ENCODE measurements at regions not wholly inside any gene's neighbourhood (a gene's known extent, or its start where the extent isn't known, plus 50 kb on each side); places are given as distances from the start of the nearest gene placed in this dataset.

DNA sequence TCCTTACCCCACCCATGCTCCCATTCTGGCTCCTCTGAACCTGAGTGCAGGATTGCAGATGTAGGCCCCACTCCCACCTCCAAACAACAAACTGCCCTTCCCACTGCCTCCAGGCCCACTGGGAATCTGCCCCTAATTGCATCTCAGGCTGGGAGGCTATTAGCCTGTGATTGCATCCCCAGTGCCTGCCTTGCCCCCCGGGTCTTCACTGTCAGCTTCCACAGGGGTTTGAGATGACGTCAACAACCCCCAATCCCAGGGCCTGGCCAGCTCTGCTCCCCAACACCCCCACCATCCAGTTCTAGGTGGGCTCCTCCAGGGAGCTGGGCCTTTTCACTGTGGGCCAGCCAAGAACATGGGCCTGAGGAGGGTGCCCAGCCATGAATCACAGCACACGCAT, 91.5 kb downstream of the PCDH1 start:
- H3K9ac ChIP-seq (ENCODE audit: low read depth in 2 of 2, low read length in 2 of 2) = no peak overlapping the region
- H3K4me1 ChIP-seq = no peaks in the 10 kb centered on the region
- H3K27me3 ChIP-seq = no peaks in the 10 kb centered on the region
- H3K27ac ChIP-seq = no peak overlapping the region
- no peaks in the 10 kb centered on the region for H3K9me3 ChIP-seq
- H3K36me3 ChIP-seq = no peaks in the 10 kb centered on the region
- DNase-seq = no peak
- intact Hi-C loops (cut with DNase I) = no loop called here
- H3K4me3 ChIP-seq = no peak overlapping the region
- TF ChIP-seq, protein P1, sequence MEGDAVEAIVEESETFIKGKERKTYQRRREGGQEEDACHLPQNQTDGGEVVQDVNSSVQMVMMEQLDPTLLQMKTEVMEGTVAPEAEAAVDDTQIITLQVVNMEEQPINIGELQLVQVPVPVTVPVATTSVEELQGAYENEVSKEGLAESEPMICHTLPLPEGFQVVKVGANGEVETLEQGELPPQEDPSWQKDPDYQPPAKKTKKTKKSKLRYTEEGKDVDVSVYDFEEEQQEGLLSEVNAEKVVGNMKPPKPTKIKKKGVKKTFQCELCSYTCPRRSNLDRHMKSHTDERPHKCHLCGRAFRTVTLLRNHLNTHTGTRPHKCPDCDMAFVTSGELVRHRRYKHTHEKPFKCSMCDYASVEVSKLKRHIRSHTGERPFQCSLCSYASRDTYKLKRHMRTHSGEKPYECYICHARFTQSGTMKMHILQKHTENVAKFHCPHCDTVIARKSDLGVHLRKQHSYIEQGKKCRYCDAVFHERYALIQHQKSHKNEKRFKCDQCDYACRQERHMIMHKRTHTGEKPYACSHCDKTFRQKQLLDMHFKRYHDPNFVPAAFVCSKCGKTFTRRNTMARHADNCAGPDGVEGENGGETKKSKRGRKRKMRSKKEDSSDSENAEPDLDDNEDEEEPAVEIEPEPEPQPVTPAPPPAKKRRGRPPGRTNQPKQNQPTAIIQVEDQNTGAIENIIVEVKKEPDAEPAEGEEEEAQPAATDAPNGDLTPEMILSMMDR (IDR thresholded peaks at IDR 0.05) = no peak

DNA sequence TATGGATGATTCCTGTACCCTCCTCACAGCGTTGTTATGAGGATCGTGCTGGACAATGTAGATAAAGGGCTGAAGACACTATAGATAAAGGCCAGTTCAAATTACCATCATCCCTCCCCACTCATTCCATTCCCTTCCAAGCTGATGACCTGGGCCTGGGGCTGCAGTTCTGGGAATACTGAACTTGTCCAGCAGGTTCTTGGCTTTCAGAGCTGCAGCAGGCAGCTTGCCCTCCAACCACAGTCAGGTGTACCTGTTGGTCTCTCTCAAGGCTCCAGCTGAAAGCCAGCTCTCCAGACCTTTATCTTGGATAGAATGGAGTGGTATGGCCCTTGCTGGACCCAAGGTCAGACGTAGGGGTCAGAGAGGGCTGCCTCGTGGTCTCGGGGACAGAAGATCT, 92.5 kb downstream of the PCDH1 start:
- H3K9ac ChIP-seq (ENCODE audit: low read depth in 2 of 2, low read length in 2 of 2) = no peak overlapping the region
- H3K36me3 ChIP-seq = no peaks in the 10 kb centered on the region
- no peak overlapping the region for H3K4me3 ChIP-seq
- no peak for DNase-seq
- H3K4me1 ChIP-seq = no peaks in the 10 kb centered on the region
- intact Hi-C loops (cut with DNase I) = no loop called here
- TF ChIP-seq, protein P1 (IDR thresholded peaks at IDR 0.05) = no peak
- no peaks in the 10 kb centered on the region for H3K9me3 ChIP-seq
- no peaks in the 10 kb centered on the region for H3K27me3 ChIP-seq
- H3K27ac ChIP-seq = no peak overlapping the region

DNA sequence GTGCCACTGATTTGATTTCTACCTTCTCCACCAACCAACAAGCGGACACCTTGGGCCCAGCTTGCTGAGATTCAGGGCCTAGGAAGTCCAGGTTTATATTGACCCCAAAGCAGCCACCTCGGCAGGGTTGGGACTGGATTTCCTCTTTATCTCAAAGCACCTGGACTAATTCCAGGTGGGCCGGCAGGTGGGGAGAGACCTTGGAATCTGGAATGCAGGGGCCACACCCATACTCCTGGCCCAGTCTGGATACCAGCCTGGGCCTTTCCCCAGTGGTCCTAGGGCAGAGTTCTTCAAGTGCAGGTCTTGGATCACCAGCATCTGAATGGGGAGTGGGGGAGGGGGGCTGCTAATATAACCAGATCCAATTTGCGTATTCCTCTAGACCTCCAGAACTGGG, 93.1 kb downstream of the PCDH1 start:
- Histone ChIP-seq H3K4me3 (no peak overlapping the region), H3K4me1 (no peaks in the 10 kb centered on the region), H3K9me3 (no peaks in the 10 kb centered on the region), H3K27me3 (no peaks in the 10 kb centered on the region), H3K9ac (ENCODE audit: low read depth in 2 of 2, low read length in 2 of 2) (no peak overlapping the region), H3K27ac (no peak overlapping the region), H3K36me3 (no peaks in the 10 kb centered on the region)
- peak; percentile 65 for DNase-seq
- intact Hi-C loops (cut with DNase I) = no loop called here
- TF ChIP-seq, protein P1 (IDR thresholded peaks at IDR 0.05) = no peak

DNA sequence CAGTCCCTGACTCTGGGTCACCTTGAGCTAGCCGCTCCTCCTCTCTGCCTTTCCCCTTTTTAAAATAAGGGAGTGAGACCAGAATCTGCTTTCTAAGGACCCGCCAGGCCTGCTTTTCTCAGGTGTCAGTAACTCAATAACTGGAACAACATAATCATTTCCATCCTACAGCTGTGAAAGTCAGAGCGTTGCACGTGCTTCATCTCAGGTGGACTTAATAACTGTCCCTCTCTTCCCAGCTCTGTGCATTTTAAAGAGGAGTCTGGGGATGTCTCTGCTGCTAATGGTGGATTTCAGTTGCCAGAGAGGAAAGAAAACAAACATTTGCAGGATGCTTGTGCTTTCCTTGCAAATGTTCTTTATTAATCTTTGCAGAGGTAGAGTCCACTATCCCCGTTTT, 93.7 kb downstream of the PCDH1 start:
- Histone ChIP-seq H3K27ac (no peak overlapping the region), H3K36me3 (no peaks in the 10 kb centered on the region)
- intact Hi-C loops (cut with DNase I) = no loop called here

DNA sequence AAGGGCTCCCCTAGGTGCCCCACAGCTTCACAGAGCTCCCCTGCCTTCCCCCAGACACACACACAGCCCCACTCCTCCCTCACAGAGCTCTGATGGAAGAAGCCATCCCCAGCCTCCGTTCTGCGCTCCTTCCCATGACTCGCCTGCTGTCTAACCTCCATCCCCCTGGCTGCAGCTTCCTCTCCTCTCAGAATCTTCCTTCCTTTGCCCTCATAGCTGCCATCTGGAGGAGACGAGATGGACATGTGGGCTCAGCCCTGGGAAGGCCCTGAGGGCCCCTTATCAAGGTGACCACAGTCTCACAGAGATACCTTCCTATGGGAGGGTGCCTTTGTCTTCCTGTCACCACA, 94.3 kb downstream of the PCDH1 start:
- no peaks in the 10 kb centered on the region for H3K9me3 ChIP-seq
- DNase-seq = no peak
- H3K27me3 ChIP-seq = no peaks in the 10 kb centered on the region
- H3K27ac ChIP-seq = no peak overlapping the region
- H3K4me3 ChIP-seq = no peak overlapping the region
- intact Hi-C loops (cut with DNase I) = no loop called here
- H3K9ac ChIP-seq (ENCODE audit: low read depth in 2 of 2, low read length in 2 of 2) = no peak overlapping the region
- TF ChIP-seq, protein P1 (IDR thresholded peaks at IDR 0.05) = no peak
- H3K36me3 ChIP-seq = no peaks in the 10 kb centered on the region
- no peaks in the 10 kb centered on the region for H3K4me1 ChIP-seq

More for the DNA sequence above, 93.7 kb downstream of the PCDH1 start:
- H3K27me3 ChIP-seq = no peaks in the 10 kb centered on the region
- no peaks in the 10 kb centered on the region for H3K4me1 ChIP-seq
- DNase-seq = no peak
- TF ChIP-seq, protein P1 (IDR thresholded peaks at IDR 0.05) = no peak
- no peak overlapping the region for H3K9ac ChIP-seq (ENCODE audit: low read depth in 2 of 2, low read length in 2 of 2)
- no peak overlapping the region for H3K4me3 ChIP-seq
- H3K9me3 ChIP-seq = no peaks in the 10 kb centered on the region

Data from colonic mucosa (tissue), 4 donors.